ENCODE measurements at regions not wholly inside any gene's neighbourhood (a gene's known extent, or its start where the extent isn't known, plus 50 kb on each side); places are given as distances from the start of the nearest gene placed in this dataset.

DNA sequence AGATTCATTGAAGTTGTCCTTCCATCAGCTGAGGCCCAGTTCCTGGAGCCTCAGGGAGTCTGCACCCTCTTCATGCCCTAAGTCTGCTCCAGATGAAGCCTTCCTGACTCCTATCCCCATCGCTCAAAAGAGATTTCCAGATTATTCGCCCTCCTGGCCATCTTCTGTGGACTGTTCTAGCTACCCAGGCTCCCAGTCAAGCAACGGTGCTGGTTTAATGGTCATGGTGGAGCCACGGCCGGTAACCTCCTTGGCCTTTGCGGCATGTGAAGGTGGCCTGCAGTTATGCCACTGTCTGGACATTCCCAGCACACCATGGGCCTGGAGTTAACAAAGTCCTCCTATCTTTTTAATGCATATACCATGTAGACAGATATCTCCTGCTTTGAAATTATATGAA, 140.1 kb upstream of the ASB18 start:
- Histone ChIP-seq H3K27ac (ENCODE audit: low read length) (no peak overlapping the region), H3K4me2 (ENCODE audit: low read length) (no peak overlapping the region), H3K9me2 (ENCODE audit: insufficient read depth, low read length) (no peaks in the 10 kb centered on the region)

DNA sequence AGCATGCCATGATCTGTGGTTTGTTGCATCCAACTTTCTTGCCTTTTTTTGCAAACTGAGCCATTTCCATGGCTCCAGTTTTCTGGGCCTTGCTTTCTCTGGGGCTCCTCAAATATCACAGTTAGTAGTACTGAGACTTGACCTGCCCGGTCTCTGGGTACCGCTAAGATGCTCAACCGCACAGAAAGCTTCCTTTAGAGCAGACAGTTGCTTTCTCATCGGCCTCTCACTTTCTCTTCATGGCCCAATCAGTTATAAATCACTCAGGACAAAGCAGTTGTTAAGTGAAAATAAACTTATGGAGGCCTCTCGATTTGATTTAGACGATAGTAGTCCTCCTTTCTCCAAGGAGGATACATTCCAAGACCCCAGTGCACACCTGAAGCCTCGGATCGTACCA, 141.2 kb upstream of the ASB18 start:
- H3K9me2 ChIP-seq (ENCODE audit: insufficient read depth, low read length): no peaks in the 10 kb centered on the region
- no peak overlapping the region for H2AFZ ChIP-seq (ENCODE audit: low read depth, low read length)
- no peaks in the 10 kb centered on the region for H3K36me3 ChIP-seq (ENCODE audit: insufficient read depth, low read length)
- no peaks in the 10 kb centered on the region for H3K27me3 ChIP-seq (ENCODE audit: insufficient read depth, low read depth, low read length)
- no peaks in the 10 kb centered on the region for H3F3A ChIP-seq (ENCODE audit: insufficient read depth, low read length, poor library complexity, severe bottlenecking)
- H3K27ac ChIP-seq (ENCODE audit: low read length): no peak overlapping the region
- no peaks in the 10 kb centered on the region for H3K79me2 ChIP-seq (replicated peaks; ENCODE audit: insufficient read depth, low read length)
- H3K9ac ChIP-seq (ENCODE audit: low read length): no peak overlapping the region
- H3K4me3 ChIP-seq (ENCODE audit: low read length): no peak overlapping the region
- TF ChIP-seq EP300 (conservative IDR thresholded peaks at IDR 0.05; ENCODE audit: poor library complexity, severe bottlenecking): no peak
- TF ChIP-seq POLR2AphosphoS5 (IDR thresholded peaks at IDR 0.05): no peak
- TF ChIP-seq, protein P1, sequence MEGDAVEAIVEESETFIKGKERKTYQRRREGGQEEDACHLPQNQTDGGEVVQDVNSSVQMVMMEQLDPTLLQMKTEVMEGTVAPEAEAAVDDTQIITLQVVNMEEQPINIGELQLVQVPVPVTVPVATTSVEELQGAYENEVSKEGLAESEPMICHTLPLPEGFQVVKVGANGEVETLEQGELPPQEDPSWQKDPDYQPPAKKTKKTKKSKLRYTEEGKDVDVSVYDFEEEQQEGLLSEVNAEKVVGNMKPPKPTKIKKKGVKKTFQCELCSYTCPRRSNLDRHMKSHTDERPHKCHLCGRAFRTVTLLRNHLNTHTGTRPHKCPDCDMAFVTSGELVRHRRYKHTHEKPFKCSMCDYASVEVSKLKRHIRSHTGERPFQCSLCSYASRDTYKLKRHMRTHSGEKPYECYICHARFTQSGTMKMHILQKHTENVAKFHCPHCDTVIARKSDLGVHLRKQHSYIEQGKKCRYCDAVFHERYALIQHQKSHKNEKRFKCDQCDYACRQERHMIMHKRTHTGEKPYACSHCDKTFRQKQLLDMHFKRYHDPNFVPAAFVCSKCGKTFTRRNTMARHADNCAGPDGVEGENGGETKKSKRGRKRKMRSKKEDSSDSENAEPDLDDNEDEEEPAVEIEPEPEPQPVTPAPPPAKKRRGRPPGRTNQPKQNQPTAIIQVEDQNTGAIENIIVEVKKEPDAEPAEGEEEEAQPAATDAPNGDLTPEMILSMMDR (IDR thresholded peaks at IDR 0.05; ENCODE audit: poor library complexity, severe bottlenecking): no peak
- TF ChIP-seq EZH2 (IDR thresholded peaks at IDR 0.05; ENCODE audit: borderline replicate concordance, insufficient read depth, low read length, poor library complexity, severe bottlenecking): no peak
- no peak for TF ChIP-seq TAF1 (IDR thresholded peaks at IDR 0.05; ENCODE audit: low read depth)
- TF ChIP-seq SMC3 (conservative IDR thresholded peaks at IDR 0.05; ENCODE audit: poor library complexity): no peak
- TF ChIP-seq, protein P2, sequence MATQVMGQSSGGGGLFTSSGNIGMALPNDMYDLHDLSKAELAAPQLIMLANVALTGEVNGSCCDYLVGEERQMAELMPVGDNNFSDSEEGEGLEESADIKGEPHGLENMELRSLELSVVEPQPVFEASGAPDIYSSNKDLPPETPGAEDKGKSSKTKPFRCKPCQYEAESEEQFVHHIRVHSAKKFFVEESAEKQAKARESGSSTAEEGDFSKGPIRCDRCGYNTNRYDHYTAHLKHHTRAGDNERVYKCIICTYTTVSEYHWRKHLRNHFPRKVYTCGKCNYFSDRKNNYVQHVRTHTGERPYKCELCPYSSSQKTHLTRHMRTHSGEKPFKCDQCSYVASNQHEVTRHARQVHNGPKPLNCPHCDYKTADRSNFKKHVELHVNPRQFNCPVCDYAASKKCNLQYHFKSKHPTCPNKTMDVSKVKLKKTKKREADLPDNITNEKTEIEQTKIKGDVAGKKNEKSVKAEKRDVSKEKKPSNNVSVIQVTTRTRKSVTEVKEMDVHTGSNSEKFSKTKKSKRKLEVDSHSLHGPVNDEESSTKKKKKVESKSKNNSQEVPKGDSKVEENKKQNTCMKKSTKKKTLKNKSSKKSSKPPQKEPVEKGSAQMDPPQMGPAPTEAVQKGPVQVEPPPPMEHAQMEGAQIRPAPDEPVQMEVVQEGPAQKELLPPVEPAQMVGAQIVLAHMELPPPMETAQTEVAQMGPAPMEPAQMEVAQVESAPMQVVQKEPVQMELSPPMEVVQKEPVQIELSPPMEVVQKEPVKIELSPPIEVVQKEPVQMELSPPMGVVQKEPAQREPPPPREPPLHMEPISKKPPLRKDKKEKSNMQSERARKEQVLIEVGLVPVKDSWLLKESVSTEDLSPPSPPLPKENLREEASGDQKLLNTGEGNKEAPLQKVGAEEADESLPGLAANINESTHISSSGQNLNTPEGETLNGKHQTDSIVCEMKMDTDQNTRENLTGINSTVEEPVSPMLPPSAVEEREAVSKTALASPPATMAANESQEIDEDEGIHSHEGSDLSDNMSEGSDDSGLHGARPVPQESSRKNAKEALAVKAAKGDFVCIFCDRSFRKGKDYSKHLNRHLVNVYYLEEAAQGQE (IDR thresholded peaks at IDR 0.05; ENCODE audit: borderline replicate concordance): no peak
- TF ChIP-seq MXI1 (conservative IDR thresholded peaks at IDR 0.05; ENCODE audit: poor library complexity, severe bottlenecking): no peak
- no peak for TF ChIP-seq RAD21 (conservative IDR thresholded peaks at IDR 0.05)
- no peaks in the 10 kb centered on the region for H4K20me1 ChIP-seq (ENCODE audit: insufficient read depth)
- no peak overlapping the region for H3K4me2 ChIP-seq (ENCODE audit: low read length)
- peaks cover 7% of the 10 kb centered on the region for H3K9me3 ChIP-seq (ENCODE audit: low read length)

More for the DNA sequence above, 140.1 kb upstream of the ASB18 start:
- Histone ChIP-seq H3K9ac (ENCODE audit: low read length) (no peak overlapping the region), H3K79me2 (replicated peaks; ENCODE audit: insufficient read depth, low read length) (no peaks in the 10 kb centered on the region), H2AFZ (ENCODE audit: low read depth, low read length) (no peak overlapping the region), H4K20me1 (ENCODE audit: insufficient read depth) (no peaks in the 10 kb centered on the region), H3K27me3 (ENCODE audit: insufficient read depth, low read depth, low read length) (no peaks in the 10 kb centered on the region), H3F3A (ENCODE audit: insufficient read depth, low read length, poor library complexity, severe bottlenecking) (no peaks in the 10 kb centered on the region), H3K9me3 (ENCODE audit: low read length) (peaks cover 7% of the 10 kb centered on the region), H3K36me3 (ENCODE audit: insufficient read depth, low read length) (no peaks in the 10 kb centered on the region), H3K4me3 (ENCODE audit: low read length) (no peak overlapping the region)
- TF ChIP-seq RAD21 (conservative IDR thresholded peaks at IDR 0.05) (no peak), POLR2AphosphoS5 (IDR thresholded peaks at IDR 0.05) (no peak), TAF1 (IDR thresholded peaks at IDR 0.05; ENCODE audit: low read depth) (no peak)
- TF ChIP-seq, protein P1 (IDR thresholded peaks at IDR 0.05; ENCODE audit: poor library complexity, severe bottlenecking): no peak

All from neural cell (in vitro differentiated cells).